ENCODE measurements at regions not wholly inside any gene's neighbourhood (a gene's known extent, or its start where the extent isn't known, plus 50 kb on each side); places are given as distances from the start of the nearest gene placed in this dataset.

GRCh38 chr2:82694431-82694830 is 1764.6 kb downstream of the SUCLG1 start:
- DNase-seq (ENCODE audit: low read depth in 2 of 2) = no peak

GRCh38 chr2:82690757-82691411 is 1768.2 kb downstream of the SUCLG1 start:
- no peak for DNase-seq (ENCODE audit: low read depth in 2 of 2)

- DNase-seq (ENCODE audit: low read depth in 2 of 2) = no peak
Observed at GRCh38 chr2:82675186-82675585, 1783.9 kb downstream of the SUCLG1 start.

- DNase-seq (ENCODE audit: low read depth in 2 of 2) = no peak
Observed at GRCh38 chr2:82674652-82675051, 1784.4 kb downstream of the SUCLG1 start.

- no peak for DNase-seq (ENCODE audit: low read depth in 2 of 2)
Observed at GRCh38 chr2:82667491-82667890, 1791.6 kb downstream of the SUCLG1 start.

- DNase-seq (ENCODE audit: low read depth in 2 of 2) = no peak
Observed at GRCh38 chr2:82665691-82666090, 1793.4 kb downstream of the SUCLG1 start.

- DNase-seq (ENCODE audit: low read depth in 2 of 2) = no peak
Observed at GRCh38 chr2:82657106-82657505, 1802.0 kb downstream of the SUCLG1 start.

- DNase-seq (ENCODE audit: low read depth in 2 of 2) = no peak
Observed at GRCh38 chr2:82656420-82656819, 1802.7 kb downstream of the SUCLG1 start.

- no peak for DNase-seq (ENCODE audit: low read depth in 2 of 2)
Observed at GRCh38 chr2:82652117-82652516, 1807.0 kb downstream of the SUCLG1 start.

GRCh38 chr2:82650038-82650437 is 1809.0 kb downstream of the SUCLG1 start:
- no peak for DNase-seq (ENCODE audit: low read depth in 2 of 2)

GRCh38 chr2:82641598-82642180 is 1817.4 kb downstream of the SUCLG1 start:
- DNase-seq (ENCODE audit: low read depth in 2 of 2) = no peak

- no peak for DNase-seq (ENCODE audit: low read depth in 2 of 2)
Observed at GRCh38 chr2:82636402-82637020, 1822.6 kb downstream of the SUCLG1 start.

GRCh38 chr2:82599021-82599420 is 1860.1 kb downstream of the SUCLG1 start:
- no peak for DNase-seq (ENCODE audit: low read depth in 2 of 2)

- no peak for DNase-seq (ENCODE audit: low read depth in 2 of 2)
Observed at GRCh38 chr2:82596581-82596980, 1862.5 kb downstream of the SUCLG1 start.

- no peak for DNase-seq (ENCODE audit: low read depth in 2 of 2)
Observed at GRCh38 chr2:82591718-82592117, 1867.4 kb downstream of the SUCLG1 start.

- DNase-seq (ENCODE audit: low read depth in 2 of 2) = no peak
Observed at GRCh38 chr2:82576656-82577055, 1882.4 kb downstream of the SUCLG1 start.

- no peak for DNase-seq (ENCODE audit: low read depth in 2 of 2)
Observed at GRCh38 chr2:82539280-82539621, 1919.8 kb downstream of the SUCLG1 start.

- DNase-seq (ENCODE audit: low read depth in 2 of 2) = no peak
Observed at GRCh38 chr2:82538590-82539279, 1920.3 kb downstream of the SUCLG1 start.

- DNase-seq (ENCODE audit: low read depth in 2 of 2) = no peak
Observed at GRCh38 chr2:82528288-82528687, 1930.8 kb downstream of the SUCLG1 start.

- DNase-seq (ENCODE audit: low read depth in 2 of 2) = no peak
Observed at GRCh38 chr2:82527124-82527523, 1932.0 kb downstream of the SUCLG1 start.

- DNase-seq (ENCODE audit: low read depth in 2 of 2) = no peak
Observed at GRCh38 chr2:82526277-82526676, 1932.8 kb downstream of the SUCLG1 start.

- no peak for DNase-seq (ENCODE audit: low read depth in 2 of 2)
Observed at GRCh38 chr2:82525744-82526143, 1933.3 kb downstream of the SUCLG1 start.

- DNase-seq (ENCODE audit: low read depth in 2 of 2) = no peak
Observed at GRCh38 chr2:82524826-82525225, 1934.3 kb downstream of the SUCLG1 start.
